Stimulated activated CD8-positive, alpha-beta memory T cell treated with anti-CD3 and anti-CD28 coated beads, Interleukin-15, amount 100 ng/mL, for 1 hour (primary cell): ENCODE measurements at regions not wholly inside any gene's neighbourhood (a gene's known extent, or its start where the extent isn't known, plus 50 kb on each side); places are given as distances from the start of the nearest gene placed in this dataset.

Experiments
- DNase-seq: peaks from one replicate; pipeline ENCODE4 v3.0.0-alpha.2; 2020; ENCODE audit warnings: low read depth

DNA sequence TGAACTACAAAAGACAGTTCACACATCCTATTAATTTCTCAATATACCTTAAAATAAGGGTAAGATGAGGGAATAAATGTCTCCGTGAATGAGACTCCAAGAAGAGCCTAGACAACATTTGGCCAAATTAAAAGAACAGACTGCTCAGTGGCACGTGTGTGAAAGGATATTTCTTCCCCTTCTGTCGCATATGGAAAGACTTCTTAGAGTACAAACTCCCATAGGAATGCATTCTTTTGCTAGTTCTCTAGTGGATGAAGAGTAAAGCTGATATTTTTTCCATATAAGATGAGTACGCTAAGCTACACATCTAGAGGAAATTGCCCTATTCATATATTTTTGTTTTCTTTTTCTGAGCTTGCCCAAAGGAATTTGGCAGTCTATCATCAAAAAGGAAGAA is 710.0 kb upstream of the ID2 start:
- no peak for DNase-seq

- DNase-seq = no peak
These were observed 709.2 kb upstream of the ID2 start for GRCh38 chr2:7972670-7973069.

DNA sequence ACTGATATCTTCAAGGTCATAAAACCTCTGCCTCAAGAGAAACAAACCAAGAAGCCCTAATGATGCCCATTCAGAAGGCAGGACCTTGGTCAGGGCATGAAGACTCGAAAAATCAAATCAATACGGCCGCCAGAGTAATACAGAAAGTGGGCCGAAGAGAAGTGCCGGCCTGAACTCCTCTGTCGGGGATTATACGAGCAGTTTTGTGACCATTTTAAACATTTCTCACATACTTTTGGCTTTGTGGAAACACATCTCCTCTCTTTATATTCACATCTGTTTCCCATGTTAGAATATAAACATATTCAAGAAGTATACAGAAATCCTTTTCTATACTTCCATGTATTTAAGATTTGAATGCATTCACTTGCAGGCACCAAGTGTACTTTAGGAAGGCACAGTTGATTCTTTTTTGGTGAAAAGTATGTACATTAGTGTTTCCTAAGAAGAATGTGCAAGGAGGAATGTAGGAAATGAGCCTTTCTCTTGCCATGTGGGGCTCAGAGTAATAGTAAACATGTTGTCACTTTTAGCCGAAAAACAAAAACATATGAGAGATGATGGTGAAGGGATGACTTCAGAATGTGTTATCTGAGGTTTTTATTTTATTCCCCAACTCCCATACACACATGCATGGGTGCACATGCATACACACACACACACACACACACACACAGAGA is 707.9 kb upstream of the ID2 start:
- DNase-seq = no peak

DNA sequence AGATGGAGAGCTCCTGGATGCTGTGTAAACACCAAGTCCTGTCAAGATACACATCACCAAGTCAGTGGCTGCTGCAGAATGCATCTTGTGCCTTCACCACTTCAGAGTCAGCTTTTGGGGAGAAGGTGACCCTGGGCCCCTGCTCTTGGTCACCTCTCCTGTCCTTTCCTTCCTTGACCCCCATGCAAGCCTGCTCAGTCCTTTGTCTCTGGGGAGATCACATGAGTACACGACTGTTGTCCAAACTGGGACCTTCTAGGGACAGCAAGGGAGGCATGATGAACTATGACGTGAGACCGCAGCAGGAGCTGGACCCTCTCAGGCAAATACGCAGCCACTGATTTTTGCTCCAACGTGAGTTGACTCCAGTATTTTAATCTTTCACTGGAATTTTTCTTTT is 706.9 kb upstream of the ID2 start:
- DNase-seq = no peak

DNA sequence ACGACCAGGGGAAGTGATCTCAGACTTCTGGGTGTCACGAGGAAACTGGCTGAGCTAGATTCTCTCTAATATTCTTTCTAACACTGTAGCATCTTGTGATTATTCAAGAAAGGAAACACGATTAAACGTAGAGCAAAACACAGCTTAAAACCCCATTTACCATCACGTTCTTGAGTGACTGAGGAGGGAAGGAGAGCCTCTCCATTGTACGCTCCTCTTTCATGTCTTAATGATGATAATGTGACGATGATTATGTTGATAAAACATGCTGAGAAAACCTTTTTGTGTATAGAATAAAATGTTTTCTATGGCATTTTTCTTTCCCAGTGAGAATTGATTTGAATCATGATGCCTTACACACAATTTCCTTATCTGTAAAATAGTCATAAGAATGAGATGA is 705.6 kb upstream of the ID2 start:
- no peak for DNase-seq

DNA sequence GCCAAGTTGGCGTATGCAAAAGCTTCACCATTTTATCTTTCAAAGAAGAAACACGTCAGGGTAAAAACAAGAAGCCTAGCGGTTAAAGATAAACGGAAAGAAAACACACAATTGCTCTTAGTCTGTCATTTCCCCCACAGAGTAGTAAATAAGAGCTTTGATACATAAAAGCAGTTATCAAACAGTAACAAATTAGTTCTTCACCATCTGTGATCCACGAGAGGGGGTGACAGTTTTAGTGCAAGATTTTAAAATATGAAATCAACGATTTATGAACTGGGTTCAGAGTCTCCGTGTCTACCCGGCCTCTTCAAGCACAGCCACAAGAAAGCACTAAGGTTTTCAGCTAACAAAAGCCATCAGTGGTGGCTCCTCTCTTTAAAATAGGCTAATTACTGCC is 703.9 kb upstream of the ID2 start:
- no peak for DNase-seq

- no peak for DNase-seq
These were observed 699.8 kb upstream of the ID2 start for GRCh38 chr2:7982054-7982453.

- DNase-seq = no peak
These were observed 698.4 kb upstream of the ID2 start for GRCh38 chr2:7983451-7983850.

- DNase-seq = no peak
These were observed 697.9 kb upstream of the ID2 start for GRCh38 chr2:7983912-7984311.

DNA sequence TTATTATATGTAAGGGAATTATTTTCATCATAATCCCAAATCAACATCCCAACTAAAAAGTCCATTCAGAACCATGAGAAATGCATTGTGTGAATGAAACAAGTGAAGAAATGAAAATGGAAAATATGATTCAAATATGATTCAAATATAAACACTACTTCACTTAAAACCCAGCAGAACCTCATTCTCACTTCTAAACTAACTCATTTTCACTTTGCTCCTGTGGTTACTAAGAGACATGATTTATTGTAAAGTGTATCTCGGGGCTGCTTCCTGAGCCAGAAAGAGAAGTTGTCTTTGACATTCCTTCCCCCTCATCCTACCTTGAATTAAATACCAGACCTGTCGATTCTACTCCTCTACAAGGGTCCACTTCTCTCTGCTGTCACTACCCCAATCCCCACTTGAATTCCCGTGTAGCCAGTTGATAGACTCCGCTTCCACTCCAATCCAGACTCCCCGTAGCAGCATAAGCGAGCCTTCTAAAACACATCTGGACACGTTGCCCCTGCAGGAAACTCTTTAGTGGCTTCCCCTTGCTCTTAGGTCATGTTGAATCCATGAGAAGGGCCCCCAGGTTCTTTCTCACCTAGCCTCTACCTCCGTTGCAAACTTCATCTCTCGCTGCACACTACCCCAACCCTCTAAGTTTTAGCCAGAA is 697.0 kb upstream of the ID2 start:
- no peak for DNase-seq

GRCh38 chr2:7986431-7986830 is 695.4 kb upstream of the ID2 start:
- DNase-seq = no peak

- no peak for DNase-seq
These were observed 693.9 kb upstream of the ID2 start for GRCh38 chr2:7987992-7988391.

GRCh38 chr2:7988440-7988839 is 693.4 kb upstream of the ID2 start:
- DNase-seq = no peak

DNA sequence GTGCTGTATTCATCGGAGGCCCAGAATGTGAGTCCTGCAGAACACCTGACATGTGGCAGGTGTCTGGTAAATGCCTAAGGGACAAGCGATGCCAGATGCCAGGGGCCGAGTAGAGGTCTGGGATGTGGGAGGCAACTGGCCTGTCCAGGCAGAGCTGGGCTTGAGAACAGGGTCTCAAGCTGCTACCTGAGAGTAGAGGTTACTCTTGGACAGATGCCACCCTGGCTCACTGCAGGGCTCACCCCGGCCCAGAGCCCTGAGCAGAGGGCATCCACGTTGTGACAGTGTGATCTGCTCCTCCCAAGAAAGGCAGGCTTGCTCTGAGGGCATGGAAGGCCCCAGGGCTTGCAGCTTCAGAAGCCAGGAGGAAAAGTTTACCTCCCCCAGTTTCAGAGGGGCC is 692.0 kb upstream of the ID2 start:
- DNase-seq = no peak

DNA sequence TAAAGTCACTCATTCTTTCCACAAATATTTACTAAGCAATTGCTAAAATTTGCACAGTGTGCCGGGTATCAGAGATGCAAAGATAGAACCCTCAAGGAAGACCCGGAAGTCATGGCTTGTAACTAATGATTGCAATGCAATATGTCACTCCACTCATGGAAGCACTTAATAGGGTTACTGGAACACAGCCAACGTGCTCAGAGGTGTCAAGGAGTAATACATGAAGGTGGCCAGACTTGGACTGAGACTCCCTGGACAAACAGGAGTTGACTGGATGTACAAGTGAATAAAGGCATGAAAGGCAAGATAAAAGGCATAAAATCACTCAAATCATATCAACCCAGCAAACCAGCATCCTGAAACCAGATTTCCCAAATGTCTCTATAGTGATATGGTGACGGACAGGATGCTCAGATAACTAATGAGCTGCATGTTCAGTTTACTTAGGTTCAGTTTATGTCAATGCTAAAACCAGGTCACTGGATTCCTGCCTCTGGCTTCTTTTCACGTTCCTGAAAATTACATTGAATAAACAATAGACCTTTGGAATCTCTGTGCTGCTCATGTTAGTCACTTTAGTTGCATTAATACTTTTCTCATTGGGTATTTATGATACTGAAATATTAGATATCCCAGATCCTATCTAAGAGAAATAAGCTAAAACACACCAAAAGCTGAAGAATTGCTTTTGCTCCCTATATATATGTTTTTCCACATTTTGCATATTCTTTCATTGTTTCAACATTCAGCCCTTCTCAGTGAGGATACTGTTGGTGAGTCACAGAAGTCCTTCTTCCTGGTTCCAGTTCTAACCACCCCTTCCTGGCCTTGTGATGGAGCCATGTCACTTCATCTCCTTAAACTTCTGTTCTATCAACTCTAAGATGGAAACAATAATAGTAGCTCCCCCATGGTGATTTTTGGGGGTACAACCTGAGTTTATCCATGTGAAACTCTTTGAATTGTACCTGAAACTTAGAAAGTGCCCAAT is 688.9 kb upstream of the ID2 start:
- no peak for DNase-seq

DNA sequence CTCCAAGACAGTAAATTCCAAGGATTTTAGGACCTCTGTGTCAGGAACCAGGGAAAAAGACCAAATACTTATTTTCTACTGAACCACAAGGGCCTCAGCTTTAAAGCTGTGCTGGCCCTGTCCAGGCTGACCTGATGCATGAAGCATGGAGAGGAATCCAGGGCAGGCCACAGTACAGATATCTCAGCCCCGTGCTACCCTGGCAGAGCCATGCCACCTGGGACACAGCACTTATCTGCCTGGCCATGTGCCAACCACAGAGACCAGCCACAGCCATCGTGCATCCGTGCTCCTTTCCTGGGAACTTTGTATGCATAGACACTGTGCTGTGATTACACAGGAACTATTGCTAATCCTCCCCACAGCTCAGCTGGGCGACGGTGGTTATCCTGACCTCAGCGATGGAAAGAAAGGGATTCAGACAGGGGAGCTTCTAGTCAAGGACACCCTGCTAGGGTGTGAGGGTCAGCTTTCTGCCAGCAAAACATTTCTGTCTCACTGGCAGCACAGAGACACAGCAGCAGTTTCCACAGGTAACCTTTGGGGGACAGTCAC is 687.4 kb upstream of the ID2 start:
- DNase-seq = no peak

DNA sequence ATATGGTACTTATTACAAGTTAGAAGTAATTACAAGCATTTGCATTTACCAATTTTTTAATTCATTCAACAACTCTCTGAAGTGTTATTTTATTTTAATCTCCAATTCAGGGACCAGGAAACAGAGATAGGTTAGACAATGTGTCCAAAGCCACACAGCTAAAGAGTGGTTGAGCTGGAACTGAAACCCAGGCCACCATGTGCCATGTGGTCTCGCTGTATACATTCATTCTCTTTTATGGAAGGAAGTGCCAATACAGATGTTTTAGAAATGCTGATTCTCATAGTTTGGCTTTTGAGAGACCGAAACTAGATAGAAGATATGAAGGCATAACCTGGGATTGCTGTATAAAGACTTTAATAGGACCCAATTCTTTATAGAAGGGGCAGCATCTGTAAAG is 684.6 kb upstream of the ID2 start:
- DNase-seq = no peak

DNA sequence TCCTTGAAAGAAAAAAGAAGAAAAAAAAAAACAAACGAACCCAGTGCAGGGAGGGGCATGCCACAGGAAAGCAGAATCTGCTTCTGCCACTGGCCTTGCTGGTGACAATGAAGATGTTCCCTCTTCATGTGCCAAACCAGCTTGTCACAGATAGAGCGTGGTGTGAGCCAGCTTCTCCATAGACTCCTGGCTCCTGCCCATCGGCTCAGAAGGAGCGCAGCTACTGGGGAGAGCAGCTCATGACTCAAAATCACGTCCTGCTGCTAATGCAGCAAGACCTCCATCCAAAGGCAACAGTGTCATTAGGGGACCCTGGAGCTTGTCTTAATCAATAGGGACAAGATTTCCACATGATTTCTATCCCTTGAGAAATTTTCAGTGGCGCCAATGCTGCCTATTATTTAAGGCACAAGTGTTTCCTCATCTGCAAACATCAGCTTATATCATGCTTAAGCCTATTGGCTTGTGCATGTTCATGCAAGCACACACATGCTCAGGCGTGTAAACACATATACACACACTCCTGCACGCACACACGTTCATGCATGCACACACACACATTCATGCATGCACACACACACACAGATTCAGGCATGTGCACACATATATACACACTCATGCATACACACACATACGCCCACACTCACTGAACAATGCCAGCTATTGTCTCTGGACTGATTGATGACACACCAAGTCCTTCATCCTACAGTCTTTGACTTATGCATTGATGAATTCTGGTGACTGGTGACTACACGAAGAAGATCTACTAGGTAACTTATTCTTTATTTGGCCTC is 682.0 kb upstream of the ID2 start:
- no peak for DNase-seq

DNA sequence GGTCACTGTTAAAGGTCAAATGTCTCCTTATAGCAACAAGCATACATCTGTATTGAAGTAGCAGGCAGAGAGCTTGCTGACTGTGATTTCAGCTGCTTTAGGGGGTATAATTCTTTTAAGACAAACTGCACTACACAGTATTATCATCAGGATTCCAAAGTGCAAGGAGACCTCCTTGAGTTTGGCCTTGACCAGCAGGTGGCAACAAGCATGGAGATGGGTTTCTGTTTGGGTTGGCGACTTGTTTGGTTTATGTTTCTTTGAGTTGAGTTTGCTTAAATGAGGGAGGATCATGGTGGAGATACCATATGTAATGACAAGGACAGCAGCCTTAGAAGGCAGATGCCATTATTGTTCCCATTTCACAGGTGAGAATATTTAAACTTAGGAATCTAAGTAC is 681.0 kb upstream of the ID2 start:
- no peak for DNase-seq

- DNase-seq = no peak
These were observed 679.0 kb upstream of the ID2 start for GRCh38 chr2:8002765-8003393.

- DNase-seq = no peak
These were observed 678.3 kb upstream of the ID2 start for GRCh38 chr2:8003462-8004075.
